ENCODE measurements at regions not wholly inside any gene's neighbourhood (a gene's known extent, or its start where the extent isn't known, plus 50 kb on each side); places are given as distances from the start of the nearest gene placed in this dataset.

- no peak for DNase-seq
These were observed 883.2 kb downstream of the SLC4A3 start for GRCh38 chr2:220510668-220511067.

GRCh38 chr2:220512419-220512818 is 885.0 kb downstream of the SLC4A3 start:
- no peak for DNase-seq

- DNase-seq = no peak
These were observed 886.3 kb downstream of the SLC4A3 start for GRCh38 chr2:220513573-220514288.

GRCh38 chr2:220521551-220521950 is 894.1 kb downstream of the SLC4A3 start:
- DNase-seq = no peak

GRCh38 chr2:220528180-220528675 is 900.8 kb downstream of the SLC4A3 start:
- no peak for DNase-seq

- DNase-seq = no peak
These were observed 903.8 kb downstream of the SLC4A3 start for GRCh38 chr2:220531216-220531615.

GRCh38 chr2:220533485-220533884 is 906.1 kb downstream of the SLC4A3 start:
- no peak for DNase-seq

- no peak for DNase-seq
These were observed 912.1 kb downstream of the SLC4A3 start for GRCh38 chr2:220539481-220539880.

GRCh38 chr2:220544049-220544448 is 916.6 kb downstream of the SLC4A3 start:
- DNase-seq = no peak

GRCh38 chr2:220550995-220551700 is 923.7 kb downstream of the SLC4A3 start:
- no peak for DNase-seq

- DNase-seq = no peak
These were observed 925.5 kb downstream of the SLC4A3 start for GRCh38 chr2:220552790-220553535.

GRCh38 chr2:220555961-220556630 is 928.7 kb downstream of the SLC4A3 start:
- no peak for DNase-seq

GRCh38 chr2:220556658-220557057 is 929.2 kb downstream of the SLC4A3 start:
- no peak for DNase-seq

GRCh38 chr2:220560192-220560591 is 932.8 kb downstream of the SLC4A3 start:
- DNase-seq = no peak

GRCh38 chr2:220562375-220563140 is 935.1 kb downstream of the SLC4A3 start:
- DNase-seq = no peak

- no peak for DNase-seq
These were observed 940.9 kb downstream of the SLC4A3 start for GRCh38 chr2:220568296-220568695.

GRCh38 chr2:220569112-220569897 is 941.9 kb downstream of the SLC4A3 start:
- peak; percentile 74 for DNase-seq

GRCh38 chr2:220572385-220572784 is 945.0 kb downstream of the SLC4A3 start:
- DNase-seq = no peak

GRCh38 chr2:220574038-220574437 is 946.6 kb downstream of the SLC4A3 start:
- DNase-seq = no peak

- DNase-seq = no peak
These were observed 948.5 kb downstream of the SLC4A3 start for GRCh38 chr2:220575963-220576362.

- no peak for DNase-seq
These were observed 952.0 kb downstream of the SLC4A3 start for GRCh38 chr2:220579452-220579851.

Data from NCI-H187 treated with DMSO at 0.1 percent for 48 hours (cell line).